GM19351 (cell line): ENCODE measurements at regions not wholly inside any gene's neighbourhood (a gene's known extent, or its start where the extent isn't known, plus 50 kb on each side); places are given as distances from the start of the nearest gene placed in this dataset.
"Not testable (repeated sequence)": the region's sequence is repeated elsewhere in the genome, so short reads cannot be mapped to it uniquely, and the experiment has no call there.

Experiments used
- ATAC-seq: cut with Tn5 transposase; IDR thresholded peaks from one replicate; pipeline ENCODE4 v1.9.1; 2021; ENCODE audit warnings: mild to moderate bottlenecking, moderate library complexity; ENCODE audit not compliant: unreplicated experiment

DNA sequence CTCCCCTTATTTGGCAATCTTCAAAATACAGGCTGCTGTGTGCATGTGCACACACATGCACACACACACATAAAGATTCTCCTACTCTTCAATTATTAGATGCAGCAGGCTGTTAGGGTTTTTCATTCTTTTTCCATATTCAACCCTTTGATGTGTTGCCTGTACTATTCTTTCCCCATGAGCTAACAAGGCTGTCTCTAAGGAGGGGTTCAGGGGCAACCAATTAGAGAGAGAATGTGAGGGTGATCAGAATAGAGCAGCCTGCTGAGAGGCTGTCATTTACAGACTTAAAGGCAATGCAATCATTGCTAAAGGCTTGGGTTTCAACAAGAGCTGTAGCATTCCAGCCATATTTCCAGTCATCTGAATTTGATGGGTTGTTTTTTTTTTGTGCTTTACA lies 467.4 kb upstream of the ID4 start:
- no peak for ATAC-seq

DNA sequence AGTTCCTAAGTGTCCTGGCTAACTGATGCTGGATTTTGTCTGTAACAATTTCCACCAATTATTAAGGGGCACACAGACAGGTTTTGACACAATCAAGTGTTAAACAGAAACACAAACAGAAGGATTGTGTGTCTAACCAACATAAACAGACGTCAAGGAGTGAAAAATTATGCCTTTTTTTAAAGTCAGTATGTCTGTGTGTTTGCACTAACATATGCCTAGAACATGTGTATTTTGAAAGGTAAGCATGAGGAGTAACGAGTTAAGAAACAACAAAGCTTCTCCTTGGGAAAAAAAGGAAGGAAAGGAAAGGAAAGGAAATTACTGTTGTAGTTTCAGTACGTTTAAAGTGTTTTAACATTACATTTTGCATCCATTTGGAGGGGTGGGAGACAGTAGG lies 466.3 kb upstream of the ID4 start:
- no peak for ATAC-seq

GRCh38 chr6:19375613-19376012 lies 461.6 kb upstream of the ID4 start:
- no peak for ATAC-seq

DNA sequence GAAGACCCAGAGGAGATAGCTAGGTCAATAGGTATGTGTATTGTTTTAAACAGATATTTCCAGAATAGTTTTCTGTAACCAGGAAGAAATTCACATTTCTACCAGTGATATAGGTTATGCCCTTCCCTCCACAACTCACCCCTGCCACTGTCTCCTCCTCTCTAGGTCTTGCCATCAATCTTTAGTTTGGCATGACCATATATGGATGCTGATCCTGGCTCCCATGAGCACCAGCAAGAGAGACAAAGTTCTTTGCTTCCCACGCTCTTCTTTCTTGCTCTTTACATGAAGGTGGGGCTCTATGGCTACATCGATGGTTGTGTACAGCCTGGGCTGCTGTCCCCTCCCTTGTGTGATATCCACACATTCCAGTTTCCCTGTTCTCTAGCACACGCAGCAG lies 459.4 kb upstream of the ID4 start:
- ATAC-seq: no peak

- no peak for ATAC-seq
These were observed 456.9 kb upstream of the ID4 start for GRCh38 chr6:19380293-19380692.

DNA sequence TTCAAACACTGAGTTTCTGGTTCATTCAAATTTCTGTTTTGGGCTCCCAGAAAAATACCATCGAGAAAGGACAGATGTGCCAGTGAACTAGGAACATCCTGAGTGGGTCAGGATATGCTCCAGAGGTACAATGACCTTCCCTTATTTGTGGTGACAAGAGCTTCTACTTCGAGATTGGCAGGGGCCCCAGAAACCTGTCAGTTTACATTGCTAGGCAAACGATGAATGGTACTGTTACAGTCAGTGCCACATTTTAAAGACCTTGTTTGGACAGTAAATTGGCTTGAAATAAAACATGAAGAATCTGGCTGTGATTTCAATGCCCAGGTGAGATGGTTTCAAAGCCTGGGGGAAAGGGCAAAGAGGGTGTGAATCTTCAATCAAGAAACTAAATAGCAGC lies 454.5 kb upstream of the ID4 start:
- no peak for ATAC-seq

- ATAC-seq: no peak
These were observed 445.2 kb upstream of the ID4 start for GRCh38 chr6:19391926-19392325.

DNA sequence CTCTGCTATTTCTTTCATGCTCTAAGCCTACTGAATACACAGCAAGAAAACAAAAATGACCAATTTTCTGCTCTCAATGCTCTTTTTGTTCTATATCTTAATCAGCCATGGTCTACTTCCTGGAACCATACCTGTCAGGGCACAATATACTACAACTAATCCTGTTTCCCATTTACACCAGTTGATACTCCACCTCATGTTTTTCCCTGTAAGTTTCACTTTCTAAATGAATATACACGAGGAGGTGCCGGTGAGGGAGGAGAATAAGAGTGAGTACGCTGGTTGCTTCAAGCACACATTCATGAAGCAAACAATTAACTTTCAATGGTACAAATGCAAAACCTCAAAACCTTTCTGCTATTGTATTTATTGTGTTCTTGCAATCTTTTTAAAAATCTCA lies 443.1 kb upstream of the ID4 start:
- no peak for ATAC-seq

DNA sequence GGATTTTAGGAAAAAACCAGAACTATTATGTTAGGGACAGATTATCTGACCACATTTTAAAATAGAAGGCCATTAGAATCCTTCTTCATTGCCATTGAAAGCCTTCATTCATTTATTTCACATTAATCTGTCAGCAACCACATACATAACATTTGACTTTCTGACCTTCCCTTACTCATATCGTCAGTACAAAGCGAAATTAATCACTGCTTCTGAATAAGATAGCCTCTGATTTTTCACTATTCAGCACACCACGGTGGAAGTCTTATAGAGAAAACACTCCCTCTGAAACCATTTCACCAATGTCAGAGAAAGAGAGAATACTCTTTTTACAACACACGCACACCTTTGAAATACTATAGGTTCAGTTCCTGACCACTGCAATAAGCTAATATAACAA lies 442.5 kb upstream of the ID4 start:
- no peak for ATAC-seq

DNA sequence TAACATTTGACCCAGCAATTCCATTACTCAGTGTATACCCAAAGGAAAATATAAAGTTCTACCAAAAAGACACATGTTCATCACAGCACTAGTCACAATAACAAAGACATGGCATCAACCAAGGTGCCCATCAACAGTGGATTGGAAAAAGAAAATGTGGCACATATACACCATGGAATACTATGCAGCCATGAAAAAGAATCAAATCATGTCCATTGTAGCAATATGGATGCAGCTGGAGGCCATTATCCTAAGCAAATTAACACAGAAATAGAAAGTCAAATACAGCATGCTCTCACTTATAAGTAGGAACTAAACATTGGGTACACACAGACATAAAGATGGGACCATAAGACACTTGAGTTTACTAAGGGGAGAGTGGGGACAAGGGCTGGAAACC lies 441.9 kb upstream of the ID4 start:
- ATAC-seq: no peak

GRCh38 chr6:19399406-19399805 lies 437.8 kb upstream of the ID4 start:
- no peak for ATAC-seq

DNA sequence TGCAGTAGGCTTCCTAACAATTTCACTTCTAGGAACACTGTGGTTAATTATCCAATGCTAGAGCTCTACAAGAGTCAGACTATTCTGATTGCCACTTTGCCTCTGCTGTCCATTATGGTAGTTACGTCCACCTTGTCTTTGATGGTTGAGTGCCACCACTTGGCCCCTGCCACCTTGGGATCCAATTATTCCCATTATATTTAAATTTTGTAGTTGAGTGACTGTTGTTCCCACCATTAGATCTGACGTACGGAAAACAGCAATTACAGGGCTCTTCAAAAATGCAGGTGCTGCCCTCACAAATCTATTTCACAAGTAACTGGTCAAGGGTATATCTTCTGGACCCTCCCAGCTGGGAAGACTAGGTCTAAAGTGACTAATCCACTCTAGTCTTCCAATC lies 432.3 kb upstream of the ID4 start:
- not testable (repeated sequence) for ATAC-seq

DNA sequence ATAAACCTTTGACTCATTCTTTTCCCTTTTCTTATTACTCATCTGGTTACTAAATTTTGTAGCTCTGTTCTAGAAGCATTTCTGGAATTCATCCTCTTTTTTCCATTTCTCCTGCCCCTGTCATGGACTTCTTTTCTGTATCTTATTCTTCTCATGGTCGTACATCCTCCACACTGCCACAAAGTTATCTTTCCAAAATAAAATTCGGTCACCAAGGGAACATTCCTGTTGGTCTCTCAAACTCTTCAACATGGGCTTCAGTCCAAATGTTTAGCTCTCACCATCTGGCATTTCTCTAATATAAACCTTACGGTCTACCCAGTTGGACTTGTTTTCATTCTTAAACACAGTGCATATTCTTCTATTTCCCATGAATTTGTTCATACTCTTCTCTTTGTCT lies 428.8 kb upstream of the ID4 start:
- no peak for ATAC-seq

DNA sequence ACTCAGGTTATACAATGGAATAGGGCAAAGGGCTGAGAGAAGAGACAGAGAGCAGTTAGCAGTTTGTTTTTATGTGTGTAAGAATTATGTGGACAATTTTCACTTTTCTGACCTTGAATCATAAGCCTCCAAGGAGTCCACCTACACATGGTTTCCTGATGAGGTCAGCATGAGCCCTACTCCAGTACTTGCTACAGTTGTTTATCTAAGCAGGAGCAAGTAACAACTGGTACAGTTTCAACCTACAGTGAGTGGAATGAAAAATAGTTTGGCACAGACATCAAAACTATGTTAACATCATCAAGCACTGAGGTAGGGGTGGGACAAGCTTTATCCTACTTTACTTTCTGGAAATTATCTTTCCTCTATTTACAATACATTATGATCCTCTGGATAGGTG lies 426.7 kb upstream of the ID4 start:
- ATAC-seq: no peak

DNA sequence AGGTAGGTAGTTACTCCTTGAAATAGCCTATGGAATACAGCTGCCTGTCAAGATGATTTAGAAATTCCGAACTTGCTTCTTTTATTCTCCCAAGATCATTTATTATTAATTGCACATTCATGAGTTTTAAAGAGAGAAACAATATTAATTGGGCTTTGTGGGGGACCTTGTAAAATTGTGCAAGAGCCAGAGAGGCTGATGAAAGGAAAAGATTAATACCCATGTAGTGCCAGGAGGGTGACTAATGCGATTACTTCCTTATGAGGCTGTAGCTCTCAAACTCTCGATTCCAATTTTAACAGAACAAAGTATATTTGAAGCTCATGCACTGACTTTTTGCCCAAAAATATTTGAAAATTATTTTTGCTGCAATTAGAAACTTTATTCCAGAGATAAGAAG lies 423.8 kb upstream of the ID4 start:
- ATAC-seq: no peak

DNA sequence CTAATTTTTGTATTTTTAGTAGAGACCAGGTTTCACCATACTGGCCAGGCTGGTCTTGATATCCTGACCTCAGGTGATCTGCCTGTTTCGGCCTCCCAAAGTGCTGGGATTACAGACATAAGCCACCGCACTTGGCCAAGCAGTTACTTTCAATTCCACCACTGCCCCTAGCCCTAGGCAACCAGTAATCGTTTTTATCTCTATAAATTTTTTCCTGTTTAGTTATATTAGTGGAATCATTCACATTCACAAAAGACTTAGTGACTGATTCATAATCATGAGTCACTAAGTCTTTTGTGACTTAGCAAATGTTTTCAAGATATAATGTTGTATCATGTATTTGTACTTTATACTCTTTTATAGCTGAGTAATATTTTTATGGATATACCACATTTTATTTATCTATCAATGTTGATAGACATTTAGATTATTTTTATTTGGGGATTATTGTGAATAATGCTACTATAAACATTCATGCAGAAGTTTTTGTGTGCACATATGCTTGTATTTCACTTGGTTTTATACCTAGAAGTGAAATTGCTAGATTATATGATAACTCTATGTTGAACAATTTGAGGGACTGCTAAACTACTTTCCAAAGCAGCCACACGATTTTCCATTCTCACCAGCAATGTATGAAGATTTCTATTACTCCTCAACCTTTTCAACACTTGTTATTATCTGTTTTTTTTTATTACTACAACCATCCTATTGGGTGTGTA lies 421.4 kb upstream of the ID4 start:
- no peak for ATAC-seq

- no peak for ATAC-seq
These were observed 420.4 kb upstream of the ID4 start for GRCh38 chr6:19416811-19417210.

DNA sequence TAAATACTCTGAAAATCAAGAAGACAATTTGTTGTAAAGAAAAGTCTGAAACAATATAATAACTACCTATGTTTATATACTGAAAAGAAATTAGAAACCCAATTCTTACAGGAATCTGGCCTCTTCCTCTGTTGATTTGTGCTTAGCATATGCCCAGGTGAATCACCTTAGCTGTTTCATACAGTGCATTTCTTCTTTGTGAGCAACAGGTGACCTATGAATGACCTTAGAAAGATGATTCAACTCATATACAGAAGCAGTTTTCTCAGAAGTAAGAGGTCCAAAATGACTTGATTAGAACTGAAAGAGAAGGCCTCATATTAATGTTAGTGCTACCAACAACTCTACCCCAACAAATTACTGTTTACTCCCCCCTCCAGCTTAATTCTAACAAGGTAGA lies 419.5 kb upstream of the ID4 start:
- no peak for ATAC-seq

- no peak for ATAC-seq
These were observed 412.3 kb upstream of the ID4 start for GRCh38 chr6:19424853-19425252.

- ATAC-seq: no peak
These were observed 409.6 kb upstream of the ID4 start for GRCh38 chr6:19427548-19427947.

GRCh38 chr6:19432966-19433498 lies 404.1 kb upstream of the ID4 start:
- no peak for ATAC-seq

- no peak for ATAC-seq
These were observed 403.1 kb upstream of the ID4 start for GRCh38 chr6:19434065-19434464.

DNA sequence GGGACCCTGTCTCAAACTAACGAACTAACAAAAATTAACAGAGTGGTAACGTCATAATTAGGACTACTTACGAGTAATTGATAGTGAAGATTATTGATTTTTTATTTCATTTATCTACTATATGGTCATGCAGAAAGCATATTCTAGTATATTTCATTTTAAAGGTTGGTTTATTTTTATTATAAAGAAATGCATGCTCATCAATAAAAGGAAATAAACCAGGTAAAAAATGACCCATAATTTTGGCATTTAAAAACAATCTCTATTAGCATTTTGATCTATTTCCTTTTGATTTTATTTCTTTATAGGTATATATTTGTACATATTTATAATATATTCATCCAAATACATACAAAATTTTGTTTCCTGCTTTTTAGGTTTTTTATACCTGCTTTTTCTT lies 401.4 kb upstream of the ID4 start:
- ATAC-seq: no peak
